Occipital lobe (tissue), 1 donor: ENCODE measurements at regions not wholly inside any gene's neighbourhood (a gene's known extent, or its start where the extent isn't known, plus 50 kb on each side); places are given as distances from the start of the nearest gene placed in this dataset.
A peak's percentile ranks its signal among the peaks of the same experiment; 100 is the strongest.
"Not testable (repeated sequence)": the region's sequence is repeated elsewhere in the genome, so short reads cannot be mapped to it uniquely, and the experiment has no call there.

Source experiments
- DNase-seq: peaks from one replicate; lab custom pipeline; 2025; lab: John Stamatoyannopoulos, UW

DNA sequence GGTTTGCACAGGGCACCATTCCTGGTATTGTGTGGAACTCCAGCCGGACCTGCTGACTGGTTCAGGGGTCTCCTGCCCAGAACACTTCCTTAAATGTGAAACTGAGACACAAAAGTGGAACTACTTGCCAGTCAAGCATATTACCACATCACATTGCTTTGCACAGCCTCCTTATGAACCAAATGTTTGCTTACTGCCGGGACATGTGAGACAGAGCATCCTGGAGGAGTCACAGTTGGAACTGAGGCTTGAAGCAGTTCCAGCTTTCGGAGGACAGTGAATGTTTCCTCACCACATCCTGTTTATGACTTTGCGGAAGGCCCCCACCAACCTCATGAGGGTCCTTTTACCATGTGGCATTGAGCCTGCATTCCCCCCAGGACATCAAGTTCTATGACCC is 105.8 kb upstream of the ARHGAP42 start:
- no peak for DNase-seq

DNA sequence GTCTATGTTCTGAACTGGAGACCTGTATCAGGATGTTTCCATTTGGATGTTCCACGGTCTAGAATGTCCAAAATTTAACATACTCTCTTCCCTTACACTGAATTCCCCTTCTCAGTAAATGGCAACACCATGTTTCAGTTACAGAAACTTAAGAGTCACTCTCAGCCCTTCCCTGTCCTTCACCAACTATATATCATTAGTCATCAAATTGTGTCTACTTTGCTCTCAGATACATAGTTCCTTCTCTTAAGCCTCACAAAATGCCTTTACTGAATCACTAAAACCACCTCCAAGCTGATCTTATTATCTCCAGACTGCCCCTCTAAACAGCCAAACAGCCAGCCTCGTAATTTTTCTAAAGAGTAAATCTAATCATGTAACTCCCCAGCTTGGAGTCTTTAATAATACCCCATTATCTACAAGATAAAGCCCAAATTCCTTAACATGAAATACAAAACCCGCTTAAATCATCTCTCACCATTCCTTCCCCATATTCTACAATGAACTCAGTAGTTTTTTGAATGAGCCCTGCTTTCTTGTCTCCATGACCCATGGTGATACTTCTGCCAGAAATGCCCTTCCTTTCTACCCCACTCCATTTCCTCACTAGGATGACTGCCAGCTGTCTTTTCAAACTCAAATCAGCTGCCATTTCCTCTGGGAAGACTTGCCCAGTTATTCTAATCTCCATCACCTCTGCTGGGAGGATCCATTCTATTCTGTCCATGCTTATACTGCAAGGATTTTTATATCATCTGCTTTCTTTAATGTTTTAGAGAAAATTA is 102.7 kb upstream of the ARHGAP42 start:
- no peak for DNase-seq

DNA sequence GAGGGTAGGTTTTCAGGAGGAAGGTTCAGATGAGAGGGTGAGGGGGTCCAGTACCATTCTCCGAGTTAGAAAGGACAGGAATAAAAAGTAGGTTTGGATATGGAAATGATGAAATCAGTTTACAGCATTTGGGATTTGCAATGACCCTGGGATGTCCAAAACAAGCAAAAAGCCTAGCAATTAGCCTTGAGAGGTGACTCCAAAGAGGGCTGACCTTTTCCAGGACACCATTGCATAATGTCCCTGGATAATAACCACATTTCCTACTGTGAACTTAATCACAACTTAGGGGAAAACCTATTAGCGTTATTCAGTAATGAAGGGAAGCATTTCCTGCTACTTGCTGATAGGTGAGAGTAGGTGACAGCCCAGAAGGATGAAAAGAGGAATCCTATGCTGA is 101.4 kb upstream of the ARHGAP42 start:
- no peak for DNase-seq

GRCh38 chr11:100586361-100587101 is 100.6 kb upstream of the ARHGAP42 start:
- DNase-seq, result no peak

DNA sequence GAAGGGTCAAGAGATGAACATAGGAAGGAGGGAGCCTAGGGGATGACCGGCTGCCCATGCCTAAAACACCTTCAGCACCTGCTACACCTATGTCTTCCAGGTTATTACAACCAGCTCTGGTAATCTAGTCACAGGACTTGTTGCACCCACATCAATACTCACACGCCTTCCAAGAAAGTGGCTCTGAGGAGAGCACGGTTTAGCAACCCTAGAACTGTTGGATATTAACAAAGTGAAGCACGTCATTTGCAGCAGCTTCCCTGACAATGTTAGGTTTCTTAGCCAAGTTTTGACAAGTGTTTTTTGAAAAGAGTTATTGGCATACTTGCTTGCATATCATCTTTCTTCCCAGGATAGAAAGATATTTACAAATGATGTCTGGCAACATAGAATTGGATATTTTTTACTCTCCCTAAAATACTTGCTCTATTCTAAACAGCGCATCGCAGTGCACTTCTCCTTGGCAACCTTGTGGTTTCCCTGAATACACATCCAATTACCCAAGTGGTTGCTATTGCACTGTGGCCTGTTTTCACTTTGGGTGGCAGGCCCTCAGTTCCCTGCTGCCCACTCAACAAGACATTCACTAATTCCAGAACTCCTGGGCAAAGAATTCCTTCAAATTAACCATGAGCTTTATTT is 94.3 kb upstream of the ARHGAP42 start:
- no peak for DNase-seq

- DNase-seq, result no peak
Observed at GRCh38 chr11:100593291-100593690, 93.8 kb upstream of the ARHGAP42 start.

DNA sequence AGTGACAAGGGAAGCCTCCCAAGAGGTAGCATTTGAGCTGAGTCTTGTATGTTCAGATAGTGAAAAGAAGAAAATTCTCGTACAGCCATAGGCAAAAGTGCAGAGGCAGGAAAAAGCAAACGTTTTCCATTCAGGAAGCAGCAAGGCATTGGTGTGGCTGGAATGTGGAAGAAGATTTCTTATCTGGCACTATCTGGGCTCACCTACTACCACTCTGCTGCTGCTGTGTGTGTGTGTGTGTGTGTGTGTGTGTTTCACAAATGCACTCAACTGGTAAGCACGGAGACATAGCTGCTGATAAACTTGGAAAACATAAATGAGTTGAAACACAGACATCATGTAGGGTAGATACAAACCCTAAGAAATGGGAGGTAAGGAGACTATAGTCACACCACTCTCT is 92.8 kb upstream of the ARHGAP42 start:
- no peak for DNase-seq

DNA sequence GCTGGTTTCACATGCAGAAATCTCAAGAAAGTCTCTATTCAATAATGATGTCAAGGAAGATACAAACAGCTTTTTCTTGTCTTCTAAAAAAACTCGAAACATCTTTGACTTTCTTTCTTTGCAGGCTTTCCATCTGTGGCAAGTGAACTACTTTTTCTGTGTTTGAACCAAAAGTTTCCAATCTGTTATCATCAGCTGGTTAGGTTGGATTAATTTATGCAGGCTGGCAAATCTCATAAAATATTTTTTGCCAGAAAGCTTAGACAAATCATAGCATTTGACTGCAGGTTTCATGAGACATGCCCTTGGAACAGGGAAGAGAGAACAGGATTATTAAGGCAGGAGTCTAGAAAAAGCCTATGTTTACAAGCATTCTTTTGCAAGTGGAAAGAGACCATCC is 86.1 kb upstream of the ARHGAP42 start:
- DNase-seq, result no peak

GRCh38 chr11:100602716-100603115 is 84.4 kb upstream of the ARHGAP42 start:
- no peak for DNase-seq

DNA sequence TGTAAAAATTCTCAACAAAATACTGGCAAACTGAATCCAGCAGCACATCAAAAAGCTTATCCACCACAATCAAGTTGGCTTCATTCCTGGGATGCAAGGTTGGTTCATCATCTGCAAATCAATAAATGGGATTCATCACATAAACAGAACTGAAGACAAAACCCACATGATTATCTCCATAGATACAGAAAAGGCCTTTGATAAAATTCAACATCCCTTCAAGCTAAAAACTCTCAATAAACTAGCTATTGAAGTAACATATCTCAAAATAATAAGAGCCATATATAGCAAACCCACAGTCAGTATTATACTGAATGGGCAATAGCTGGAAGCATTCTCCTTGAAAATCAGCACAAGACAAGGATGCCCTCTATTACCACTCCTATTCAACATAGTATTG is 79.3 kb upstream of the ARHGAP42 start:
- not testable (repeated sequence) for DNase-seq

GRCh38 chr11:100612766-100613165 is 74.3 kb upstream of the ARHGAP42 start:
- DNase-seq, result no peak

GRCh38 chr11:100618914-100619313 is 68.2 kb upstream of the ARHGAP42 start:
- DNase-seq, result no peak

- DNase-seq, result no peak
Observed at GRCh38 chr11:100619484-100619883, 67.6 kb upstream of the ARHGAP42 start.

DNA sequence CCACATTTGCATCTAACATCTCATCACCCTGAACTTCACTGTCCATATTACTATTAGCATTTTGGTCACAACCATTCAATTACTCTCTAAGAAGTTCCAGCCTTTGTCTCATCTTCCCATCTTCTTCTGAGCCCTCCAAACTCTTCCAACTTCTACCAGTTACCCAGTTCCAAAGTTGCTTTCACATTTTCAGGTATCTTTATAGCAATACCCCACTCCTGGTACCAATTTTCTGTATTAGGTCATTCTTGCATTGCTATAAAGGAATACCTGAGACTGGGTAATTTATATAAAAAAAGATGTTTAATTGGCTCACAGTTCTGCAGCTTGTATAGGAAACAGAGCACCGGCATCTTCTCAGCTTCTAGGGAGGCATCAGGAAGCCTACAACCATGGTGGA is 64.7 kb upstream of the ARHGAP42 start:
- no peak for DNase-seq

DNA sequence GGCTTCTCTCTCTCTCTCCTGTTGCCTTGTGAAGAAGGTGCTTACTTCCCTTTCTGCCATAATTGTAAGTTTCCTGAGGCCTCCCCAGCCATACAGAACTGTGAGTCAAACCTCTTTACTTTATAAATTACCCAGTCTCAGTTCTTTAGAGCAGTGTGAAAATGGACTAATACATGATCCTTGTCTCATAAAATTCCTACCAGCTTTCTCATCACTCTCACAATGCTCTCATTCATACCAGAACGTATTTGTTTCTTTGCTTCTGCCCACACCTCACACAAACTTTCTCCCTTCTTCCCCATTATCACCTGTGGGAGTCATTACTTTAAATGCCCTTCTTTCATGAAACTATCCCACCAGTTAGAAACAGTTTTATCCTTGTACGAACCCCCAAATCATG is 62.7 kb upstream of the ARHGAP42 start:
- DNase-seq, result no peak

DNA sequence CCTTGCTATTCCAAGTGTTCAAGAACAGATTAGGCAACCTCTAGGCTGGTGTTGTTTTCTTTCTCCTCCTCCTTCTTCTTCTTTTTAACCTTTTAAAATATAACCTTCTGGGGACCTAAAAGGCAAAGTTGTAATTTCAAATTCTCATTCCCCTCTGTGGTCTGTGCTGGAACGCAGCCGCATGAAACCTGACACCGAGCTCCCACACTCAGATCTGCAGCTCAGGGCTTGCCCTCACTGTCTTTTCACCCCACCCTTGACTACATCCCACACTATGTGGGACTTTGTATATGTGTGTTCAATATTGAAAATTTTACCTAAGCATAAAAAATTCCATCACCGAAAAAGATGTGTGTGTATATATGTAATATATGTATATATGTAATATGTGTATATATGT is 62.0 kb upstream of the ARHGAP42 start:
- no peak for DNase-seq

GRCh38 chr11:100629671-100630070 is 57.4 kb upstream of the ARHGAP42 start:
- DNase-seq, result no peak

- DNase-seq, result no peak
Observed at GRCh38 chr11:100630898-100631297, 56.2 kb upstream of the ARHGAP42 start.

DNA sequence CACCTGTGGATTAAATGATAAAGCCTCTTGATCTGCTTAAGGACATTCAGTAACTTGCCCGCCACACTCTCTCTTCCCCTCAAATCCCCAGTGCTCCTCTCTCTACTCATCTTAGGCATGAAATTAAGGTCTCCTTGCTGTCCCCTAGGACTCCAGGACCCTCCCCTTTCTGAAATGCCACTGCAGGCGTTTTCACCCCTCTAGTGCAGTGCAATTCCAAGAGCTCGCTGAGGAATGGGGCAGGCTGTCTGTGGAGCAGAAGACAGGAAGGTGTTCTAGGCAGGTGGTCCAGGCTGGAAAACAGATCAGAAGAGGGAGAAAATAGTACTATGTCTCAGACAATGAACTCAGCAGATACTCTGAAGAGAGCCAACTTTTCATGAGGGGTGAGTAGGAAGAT is 55.8 kb upstream of the ARHGAP42 start:
- DNase-seq, result no peak

GRCh38 chr11:100632941-100633452 is 54.1 kb upstream of the ARHGAP42 start:
- peak; percentile 3 for DNase-seq

DNA sequence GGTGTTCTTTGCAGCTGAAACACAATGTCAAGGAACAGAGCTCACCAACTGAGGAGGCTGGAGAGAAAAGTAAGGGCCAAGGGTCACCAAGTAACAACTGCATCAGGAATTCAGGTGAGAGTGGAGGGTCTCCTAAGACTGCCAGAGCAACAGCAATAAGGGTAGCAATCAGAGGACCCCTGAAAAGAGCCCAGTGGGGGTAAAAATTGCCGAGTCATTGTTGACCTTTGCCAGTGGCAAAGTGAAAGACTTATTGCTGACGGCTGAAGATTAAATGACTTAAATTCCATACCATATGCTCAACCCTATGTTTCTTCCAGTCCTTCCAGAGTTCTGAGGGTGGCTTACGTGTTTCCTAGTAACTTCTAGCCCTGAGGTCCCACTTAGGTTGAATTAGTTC is 51.9 kb upstream of the ARHGAP42 start:
- DNase-seq, result no peak

DNA sequence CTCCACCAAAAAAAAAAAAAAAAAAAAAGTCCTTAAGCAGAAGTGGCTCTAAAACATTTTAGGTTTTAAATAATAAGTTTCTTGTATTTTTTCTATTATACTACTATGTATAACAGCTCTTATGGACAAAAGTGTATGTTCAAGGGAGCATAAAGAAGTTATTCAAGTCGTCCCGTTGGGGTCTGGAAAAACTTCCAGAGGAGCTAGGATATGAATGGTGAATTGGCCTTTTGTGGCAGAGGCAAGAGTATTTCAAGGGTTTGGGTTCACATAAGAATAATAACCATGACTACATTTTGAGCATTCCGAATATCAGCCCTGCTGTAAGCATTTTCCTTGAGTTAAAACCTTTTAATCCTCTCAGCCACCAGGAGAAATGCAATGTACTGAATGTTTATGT is 50.6 kb upstream of the ARHGAP42 start:
- no peak for DNase-seq
